Mucosa of gallbladder (tissue), 1 donor: ENCODE measurements at regions not wholly inside any gene's neighbourhood (a gene's known extent, or its start where the extent isn't known, plus 50 kb on each side); places are given as distances from the start of the nearest gene placed in this dataset.

ENCODE experiments used
- DNase-seq: peaks from one replicate; pipeline ENCODE4 v3.0.0-alpha.2; 2020; ENCODE audit warnings: low spot score
- donor health status: DM: no; HTN: no; CAD: no.

DNA sequence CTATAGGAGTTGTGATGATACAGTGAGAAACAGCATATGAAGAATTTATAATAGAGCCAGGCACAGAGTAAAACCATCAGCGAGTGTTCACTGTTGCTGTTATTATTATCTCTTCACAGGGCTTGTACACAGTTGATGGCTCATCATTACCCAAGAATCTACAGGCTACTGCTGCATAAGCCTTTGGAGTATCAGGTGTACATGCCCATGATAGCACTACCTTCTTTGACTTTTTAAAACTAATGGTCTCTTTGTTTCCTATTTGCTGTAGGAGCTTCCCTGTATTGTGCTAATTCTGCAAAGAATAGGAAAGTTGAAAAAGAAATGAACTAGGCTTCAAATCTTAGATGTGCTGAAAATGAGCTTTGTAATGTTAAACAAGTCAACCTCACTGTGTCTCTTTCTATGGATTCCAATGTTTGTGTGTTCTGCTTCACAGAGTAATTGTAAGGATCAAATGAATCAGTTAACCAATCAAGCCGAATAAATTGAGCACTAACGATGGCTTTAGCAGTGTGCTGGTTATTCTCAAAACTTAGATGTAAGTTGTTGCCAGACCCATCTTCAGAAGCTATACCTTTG is 138.8 kb downstream of the TUSC7 start:
- DNase-seq, result no peak

DNA sequence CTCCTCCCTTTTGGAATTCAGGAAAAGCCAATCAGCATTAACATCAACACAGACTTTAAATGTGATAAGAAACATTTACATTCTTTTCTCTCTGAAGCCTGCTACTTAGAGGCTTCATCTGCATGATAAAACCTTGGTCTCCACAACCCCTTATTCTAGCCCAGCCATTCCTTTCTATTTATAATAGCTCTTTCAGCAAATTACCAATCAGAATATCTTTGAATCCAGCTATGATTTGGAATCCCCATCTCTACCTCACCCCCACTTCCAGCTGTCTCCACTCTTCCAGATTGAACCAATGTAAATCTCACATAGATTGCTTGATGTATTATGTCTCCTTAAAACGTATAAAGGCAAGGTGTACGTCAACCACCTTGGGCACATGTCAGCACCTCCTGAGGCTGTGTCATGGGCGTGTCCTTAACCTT is 139.7 kb downstream of the TUSC7 start:
- DNase-seq, result no peak

DNA sequence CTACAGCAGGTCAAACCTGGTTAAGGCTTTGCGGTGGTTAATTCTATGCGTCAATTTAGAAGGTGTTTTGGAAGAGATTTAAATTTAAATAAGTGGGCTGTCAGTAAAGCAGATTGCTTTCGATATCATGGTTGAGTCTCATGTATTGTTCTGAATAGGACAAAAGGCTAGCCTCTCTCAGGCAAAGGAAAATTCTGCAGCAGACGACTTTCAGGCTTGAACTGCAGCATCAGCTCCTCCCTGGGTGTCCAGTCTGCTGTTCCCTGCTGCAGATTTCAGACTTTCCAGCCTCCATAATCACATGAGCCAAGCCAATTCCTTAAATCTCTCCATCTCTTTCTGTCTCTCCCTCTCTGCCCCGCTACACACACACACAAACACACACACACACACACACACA is 143.2 kb downstream of the TUSC7 start:
- no peak for DNase-seq

DNA sequence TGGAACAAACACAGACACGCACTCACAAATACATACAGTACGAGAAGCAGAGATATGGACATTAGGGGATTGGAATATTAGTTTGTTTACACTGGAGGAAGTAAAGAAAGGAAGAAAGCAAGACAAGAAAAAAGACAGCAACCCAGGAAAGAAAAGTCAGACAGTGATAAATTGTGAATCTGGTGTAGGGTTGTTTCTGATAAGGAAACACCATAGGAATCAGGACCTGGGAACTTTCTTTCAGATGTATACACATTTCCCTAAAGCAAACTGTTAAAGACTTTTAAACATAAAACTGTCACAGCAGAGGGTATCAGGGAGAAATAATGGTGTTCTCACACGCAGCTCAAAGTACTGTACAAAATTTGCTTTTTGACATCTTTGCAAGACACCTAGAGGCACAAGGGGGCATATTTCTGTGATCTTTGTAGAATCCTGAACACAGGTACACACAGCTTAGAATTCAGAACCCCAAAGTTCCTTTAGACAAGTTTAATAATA is 153.7 kb downstream of the TUSC7 start:
- no peak for DNase-seq

DNA sequence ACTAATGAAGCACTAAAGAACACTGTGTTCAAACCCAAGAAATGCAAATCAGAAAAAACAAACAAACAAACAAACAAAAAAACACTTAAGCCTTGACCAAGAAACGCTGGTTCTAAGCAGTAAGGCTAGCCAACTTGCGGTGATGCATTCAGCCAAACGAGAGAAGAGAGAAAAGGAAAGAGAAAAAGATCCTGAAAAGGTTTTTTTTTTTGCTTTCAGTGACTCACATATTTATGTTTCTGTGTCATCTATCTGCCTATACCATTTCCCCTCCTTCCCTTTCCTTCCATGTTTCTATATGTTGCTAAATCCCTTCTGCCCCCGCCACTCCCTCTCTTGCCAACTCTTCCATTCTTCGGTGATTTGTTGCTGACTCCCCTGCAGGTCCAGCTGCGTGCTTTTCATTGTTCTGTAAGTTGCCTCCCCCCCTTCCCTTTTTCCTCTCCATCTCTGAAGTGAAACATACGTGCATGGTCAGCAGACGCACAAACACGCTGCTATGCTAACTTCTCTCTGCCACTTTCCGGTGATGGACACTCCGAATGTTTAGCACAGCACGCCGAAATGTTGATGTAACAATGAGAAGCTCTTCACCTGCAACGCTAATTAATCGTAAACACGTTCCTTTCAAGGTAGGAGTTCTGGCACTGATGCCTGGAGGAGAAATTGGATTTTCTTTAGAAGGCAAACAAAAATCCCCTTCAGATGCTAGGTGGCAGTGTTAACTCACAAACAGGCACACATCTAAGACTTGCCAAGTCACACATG is 154.4 kb downstream of the TUSC7 start:
- DNase-seq, result no peak

DNA sequence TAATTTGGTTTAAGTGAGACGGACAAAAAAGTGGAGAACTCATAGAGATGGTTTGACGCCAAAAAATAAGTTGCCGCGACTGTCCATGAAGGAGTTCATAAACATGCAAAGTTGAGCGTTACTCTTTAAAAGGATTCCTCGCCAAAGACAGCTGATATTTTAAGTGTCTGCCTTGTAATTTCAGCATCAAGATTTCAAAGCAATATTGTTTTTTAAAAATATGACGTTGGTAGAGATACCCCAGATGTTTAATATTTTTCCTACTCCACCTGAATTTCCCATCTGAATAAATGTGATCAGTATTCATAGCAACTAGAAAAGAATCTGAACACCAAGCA is 155.0 kb downstream of the TUSC7 start:
- DNase-seq, result no peak

DNA sequence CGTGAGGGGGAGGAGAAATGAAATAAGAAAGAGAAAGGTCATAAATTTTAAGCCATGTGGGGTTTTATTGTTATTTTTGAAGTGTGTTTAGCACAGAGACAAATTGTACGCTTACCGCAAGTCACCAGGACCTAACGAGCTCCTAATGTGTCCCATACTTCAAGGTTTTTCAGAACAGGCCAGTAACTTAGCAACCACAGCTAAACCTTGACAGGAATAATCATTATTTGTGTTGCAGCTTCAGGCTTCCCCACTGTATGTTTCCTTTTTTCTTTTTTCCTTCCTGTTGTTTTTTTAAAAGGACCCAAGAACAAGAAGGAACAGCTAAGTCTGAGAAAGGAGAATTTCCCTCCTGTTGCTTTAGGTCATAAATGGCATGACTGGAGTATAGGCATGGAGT is 160.8 kb downstream of the TUSC7 start:
- no peak for DNase-seq

DNA sequence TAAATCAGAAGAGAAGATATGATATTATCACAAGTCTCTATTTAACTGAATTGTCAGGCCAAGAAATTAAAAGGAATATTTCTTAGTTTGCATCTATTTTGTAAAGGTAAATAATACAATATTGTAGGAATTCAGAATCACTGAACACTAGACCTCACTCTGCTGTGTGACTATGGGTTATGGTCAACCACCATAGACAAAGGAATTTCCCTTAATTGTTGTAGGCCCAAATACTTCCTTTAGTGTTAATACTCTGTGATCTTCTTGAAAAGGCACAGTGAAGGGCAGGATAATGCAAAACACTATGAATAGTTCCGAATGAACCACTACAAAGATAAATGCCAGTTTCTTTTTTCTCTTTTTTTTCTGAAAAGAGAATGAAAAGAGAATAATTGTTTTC is 162.3 kb downstream of the TUSC7 start:
- DNase-seq, result no peak

DNA sequence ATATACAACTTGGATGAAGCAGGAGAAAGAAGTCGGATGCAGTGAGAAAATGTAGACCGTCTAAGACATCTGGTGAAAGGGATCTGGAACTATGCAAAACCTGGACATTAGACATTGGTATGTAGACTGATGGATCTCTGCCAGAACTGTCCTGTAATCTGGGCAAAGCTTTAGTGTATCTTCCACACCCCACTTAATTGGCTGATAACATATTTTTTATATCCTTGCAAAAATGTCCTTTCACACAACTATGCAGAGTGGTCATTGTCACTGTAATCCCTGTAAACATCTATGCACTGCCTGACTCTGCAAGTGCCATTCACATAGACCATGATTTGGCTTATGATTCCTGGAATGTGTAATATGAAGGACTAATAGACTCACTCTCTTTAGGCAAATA is 163.1 kb downstream of the TUSC7 start:
- no peak for DNase-seq

DNA sequence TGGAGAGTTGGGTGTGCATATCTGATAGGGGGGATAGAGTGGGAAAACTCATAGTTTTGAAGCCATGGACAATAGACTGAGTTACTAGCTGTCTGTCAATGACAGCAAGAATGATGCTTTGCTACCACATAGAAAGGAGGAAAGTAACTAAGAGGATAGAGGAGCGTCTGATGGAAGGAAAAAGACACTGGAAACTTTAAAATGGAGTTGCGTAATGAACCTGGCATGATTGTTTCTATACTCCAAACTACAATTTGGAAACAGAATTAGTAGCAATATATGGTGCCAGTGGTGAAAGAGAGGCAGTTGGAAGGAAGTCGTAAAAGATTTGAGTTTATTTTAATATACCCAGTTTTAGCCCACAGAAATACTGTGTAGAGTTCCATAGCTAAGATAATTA is 163.6 kb downstream of the TUSC7 start:
- DNase-seq, result no peak

DNA sequence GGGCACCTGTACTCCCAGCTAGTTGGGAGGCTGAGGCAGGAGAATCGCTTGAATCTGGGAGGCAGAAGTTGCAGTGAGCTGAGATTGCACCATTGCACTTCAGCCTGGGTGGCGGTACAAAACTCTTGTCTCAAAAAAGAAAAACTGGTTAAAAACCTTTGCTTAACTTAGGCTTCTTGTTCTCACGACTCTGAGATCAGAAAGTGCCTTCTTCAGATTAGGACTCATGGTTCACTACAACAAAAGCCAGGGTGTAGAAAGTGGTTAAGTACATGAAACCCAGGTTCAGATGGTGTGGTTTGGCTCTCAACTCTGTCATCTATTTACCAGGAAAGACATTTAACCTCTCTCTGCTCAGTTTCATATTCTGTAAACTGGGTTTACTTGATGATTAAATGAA is 168.4 kb downstream of the TUSC7 start:
- DNase-seq, result no peak

DNA sequence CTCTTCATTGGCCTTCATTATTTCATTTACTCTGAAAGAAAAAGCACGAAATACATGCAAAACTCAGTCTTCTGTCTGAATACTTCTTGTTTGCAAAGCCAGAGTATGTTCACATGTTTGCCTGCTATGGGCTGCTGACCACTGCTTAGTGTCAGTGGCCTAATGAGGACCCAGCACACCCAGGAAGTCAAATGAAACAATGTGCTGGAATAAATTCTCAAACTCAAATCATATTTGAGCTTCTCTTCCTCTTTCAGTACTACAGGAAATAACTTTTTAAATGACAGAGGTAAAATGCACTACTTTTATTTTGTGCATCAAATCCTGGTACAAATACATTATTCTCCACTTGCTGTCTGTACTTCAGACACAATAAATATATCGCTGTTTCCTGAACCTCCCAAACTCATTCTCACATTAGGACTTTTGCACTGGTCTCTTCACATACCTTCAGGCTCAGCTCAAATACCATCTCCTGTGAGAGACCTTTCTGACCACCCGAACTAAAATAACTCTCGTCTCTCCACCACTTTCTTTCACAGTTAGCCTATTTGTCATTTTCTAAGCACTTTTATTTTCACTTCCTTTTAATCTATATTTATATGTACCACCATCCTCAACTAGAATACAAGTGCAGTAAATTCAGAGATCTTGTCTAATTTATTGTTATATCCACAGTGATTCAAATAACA is 176.8 kb downstream of the TUSC7 start:
- no peak for DNase-seq

DNA sequence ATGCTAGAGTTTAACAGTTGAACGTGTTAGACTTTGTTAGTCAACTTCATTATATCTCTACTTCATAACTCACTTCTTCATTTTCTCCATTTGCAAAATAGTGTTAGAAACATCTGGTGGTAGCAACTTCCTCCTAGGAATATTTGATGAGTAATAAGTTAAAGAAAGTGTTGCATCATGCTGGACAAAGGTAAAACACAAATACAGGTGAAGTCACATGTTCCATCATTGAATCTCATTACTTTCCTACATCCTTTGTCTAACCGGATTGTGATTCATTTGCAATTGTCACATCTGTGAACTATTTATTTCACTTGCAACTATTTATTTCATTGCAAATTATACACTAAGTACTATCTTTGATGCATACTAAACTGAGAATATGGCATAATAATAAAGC is 186.5 kb downstream of the TUSC7 start:
- DNase-seq, result no peak

DNA sequence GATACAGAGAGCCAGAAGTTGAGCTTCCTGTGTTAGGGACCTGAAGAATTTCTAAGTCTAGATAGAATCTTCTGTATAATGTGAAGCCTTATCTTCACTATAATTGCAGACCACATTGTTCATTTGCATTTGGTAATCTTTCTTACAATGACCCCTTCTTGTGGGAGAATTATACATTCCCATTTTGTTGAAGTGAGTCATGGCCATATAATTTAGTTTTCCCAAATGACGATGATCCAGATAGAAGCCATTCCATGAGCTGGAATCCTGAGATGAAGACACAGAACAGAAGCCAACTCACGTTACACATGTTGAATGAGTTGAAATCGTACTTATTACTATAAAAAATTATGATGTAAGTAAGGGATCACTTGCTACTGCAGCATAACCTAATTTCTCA is 187.8 kb downstream of the TUSC7 start:
- DNase-seq, result no peak

DNA sequence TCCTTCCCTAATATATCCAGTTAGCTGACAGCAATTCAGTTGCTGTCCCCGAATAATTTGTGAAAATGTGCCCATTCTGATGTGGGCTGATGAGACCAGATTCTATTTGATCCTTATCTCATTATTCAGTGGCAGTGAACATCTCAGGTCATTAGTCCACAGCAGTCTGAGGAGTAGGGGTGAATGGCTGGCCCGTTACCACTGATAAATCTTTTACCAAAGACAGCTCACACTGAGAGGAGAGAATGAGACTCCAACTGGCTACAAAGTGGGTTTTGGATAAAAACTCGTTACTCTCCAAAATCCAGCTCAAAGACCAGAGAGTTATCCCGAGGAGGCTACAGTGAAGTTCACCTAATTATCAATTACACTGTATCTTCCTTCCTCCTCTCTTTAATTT is 189.7 kb downstream of the TUSC7 start:
- no peak for DNase-seq

DNA sequence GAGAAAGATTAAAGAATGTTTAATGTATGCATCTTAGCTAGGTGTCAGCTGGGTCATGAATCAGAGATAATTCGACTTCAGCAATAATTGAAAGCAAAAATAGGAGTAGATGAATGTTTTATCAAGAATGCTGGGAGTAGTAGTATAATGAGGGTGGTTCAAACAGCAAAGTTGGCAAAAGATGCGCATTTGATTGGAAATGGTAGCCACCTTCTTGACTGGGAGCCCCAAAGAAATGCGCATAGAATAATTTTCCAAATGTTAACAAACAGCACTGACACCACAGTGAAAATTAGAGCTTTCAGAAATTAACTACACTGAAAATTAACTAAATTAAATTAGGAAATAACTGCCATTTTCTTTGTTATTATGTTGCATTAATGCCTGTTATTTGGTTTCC is 195.8 kb downstream of the TUSC7 start:
- no peak for DNase-seq

DNA sequence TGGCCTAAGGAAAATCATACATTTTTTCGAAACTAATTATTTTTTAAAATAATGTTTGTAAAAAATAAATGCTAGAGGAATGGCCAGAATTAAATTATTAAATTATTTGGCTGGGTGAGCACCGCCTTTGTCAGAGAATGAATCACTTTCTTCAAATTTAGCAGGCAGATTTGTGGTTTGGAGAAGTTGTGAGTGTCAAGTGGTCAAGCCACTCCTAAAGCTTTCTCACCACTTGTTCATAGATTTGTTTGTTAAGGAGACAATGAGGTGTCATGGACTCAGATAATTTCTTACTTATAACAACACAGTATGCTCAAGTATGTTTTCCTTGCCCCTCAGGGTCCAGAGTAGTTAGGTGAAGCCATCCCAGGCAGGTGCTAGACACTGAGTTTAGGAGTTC is 196.2 kb downstream of the TUSC7 start:
- no peak for DNase-seq

DNA sequence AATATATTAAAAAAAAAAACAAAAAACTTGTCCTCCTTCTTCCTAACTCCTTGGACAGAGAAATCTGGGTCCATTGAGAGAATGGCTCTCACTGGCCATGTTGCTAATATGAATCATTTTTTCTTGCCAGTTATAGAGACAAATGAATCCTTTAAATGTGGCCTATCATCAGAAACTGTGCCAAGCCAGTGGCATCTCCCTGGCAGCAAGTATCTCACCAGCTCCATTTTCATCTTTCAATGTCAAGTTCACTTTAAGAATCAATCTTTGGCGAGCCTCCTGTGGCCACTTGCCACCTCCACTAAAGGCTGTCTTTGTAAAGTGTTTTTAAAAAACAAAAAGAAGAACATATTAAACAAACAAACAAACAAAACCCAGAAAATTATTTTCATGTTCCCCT is 202.5 kb downstream of the TUSC7 start:
- DNase-seq, result no peak

DNA sequence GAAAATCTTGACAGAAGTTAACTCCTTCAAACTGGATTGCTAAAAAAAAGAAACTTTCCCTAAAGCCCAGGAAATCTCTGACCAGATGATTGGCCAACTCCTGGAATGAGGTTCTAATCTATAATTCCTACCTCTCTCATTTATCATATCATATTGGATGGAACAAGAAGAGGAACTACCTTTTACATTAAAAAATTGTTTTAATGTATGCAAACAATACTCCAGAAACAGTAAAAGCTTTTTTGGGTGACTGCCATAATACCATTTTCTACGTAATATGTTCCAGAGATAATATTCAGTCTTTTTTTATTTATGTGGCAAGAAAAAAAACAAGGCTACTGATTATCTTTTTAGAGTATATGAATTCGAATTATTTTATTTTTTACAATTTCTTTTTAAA is 204.4 kb downstream of the TUSC7 start:
- no peak for DNase-seq

DNA sequence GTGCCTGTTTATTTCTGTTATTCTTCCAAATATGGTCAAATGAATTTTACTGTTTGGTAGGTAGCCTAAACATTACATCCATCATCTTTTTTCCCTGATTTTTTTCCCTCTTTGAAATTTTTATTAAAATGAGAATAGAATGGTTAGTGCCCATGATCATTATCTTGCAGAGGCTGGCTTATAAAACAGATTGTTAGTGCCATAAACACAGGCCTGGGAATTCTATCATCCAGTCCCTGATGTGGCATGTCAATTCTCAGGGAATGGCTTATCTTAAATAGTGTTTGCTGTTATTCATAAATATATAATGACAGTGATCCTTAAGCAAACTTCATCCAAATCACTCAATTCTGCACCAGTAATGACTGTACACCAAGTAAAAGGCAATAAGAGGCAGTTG is 207.3 kb downstream of the TUSC7 start:
- no peak for DNase-seq

DNA sequence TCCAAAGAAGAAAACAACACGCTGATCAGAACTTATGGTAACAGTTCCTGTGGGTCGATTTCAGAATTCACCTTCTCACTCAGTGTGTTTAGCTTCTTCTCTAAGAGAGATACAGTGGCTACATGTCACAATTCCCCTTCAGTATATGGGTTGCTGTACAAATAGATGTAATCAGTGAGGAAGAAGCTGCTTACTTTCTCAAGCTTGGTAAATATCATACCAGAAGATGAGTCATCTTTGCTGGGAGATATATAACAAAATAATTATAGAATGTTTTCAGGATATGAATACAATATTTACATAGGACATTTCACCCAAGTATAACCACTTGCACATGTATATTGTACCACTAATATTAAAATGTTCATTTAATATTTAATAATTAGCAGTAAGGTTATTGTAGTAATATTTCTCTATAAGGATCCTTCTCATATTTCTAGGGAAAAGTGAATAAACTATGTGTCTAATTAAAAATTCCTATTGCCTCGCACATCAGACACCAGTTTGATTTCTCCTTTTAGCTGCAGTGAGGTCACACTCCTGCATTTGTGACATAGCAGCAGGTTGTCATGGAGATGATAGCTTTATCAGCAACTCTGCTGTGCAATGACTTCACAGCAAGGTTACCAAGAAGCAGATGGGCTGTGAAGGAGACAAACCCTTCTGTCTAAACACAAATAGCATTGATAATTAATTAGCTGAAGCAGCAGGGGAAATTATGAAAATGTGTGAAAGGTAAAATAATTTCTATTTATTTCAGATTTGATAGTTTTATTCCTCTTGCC is 211.4 kb downstream of the TUSC7 start:
- DNase-seq, result no peak

DNA sequence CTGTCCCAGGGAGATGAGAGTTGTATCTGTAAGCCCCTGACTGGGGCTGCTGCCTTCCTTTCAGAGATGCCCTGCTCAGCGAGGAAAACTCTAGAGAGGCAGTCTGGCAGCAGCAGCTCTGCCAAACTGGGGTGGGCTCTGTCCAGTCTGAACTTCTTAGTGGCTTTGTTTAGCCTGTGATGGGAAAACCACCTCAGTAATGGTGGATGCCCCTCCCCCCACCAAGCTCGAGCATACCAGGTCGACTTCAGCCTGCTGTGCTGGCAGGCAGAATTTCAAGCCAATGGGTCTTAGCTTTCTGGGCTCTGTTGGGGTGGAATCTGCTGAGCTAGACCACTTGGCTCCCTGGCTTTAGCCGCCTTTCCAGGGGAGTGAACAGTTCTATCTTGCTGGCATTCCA is 218.3 kb downstream of the TUSC7 start:
- no peak for DNase-seq
